ENCODE measurements at regions not wholly inside any gene's neighbourhood (a gene's known extent, or its start where the extent isn't known, plus 50 kb on each side); places are given as distances from the start of the nearest gene placed in this dataset.

GRCh38 chr18:24790347-24790746 lies 329.9 kb downstream of the HRH4 start:
- no peak for TF ChIP-seq YY1 (IDR thresholded peaks at IDR 0.05)
- TF ChIP-seq CTCF (IDR thresholded peaks at IDR 0.05; ENCODE audit: low read depth, low read length, missing input control), result no peak
- no peak for TF ChIP-seq MAX (IDR thresholded peaks at IDR 0.05)
- no peak for TF ChIP-seq SP1 (IDR thresholded peaks at IDR 0.05)
- no peak for TF ChIP-seq JUND (IDR thresholded peaks at IDR 0.05)
- TF ChIP-seq ATF3 (IDR thresholded peaks at IDR 0.05), result no peak
- no peak for TF ChIP-seq FOXA1 (IDR thresholded peaks at IDR 0.05)
- no peak for TF ChIP-seq REST (IDR thresholded peaks at IDR 0.05)
- no peak for TF ChIP-seq ZBTB33 (IDR thresholded peaks at IDR 0.05)
- no peak for TF ChIP-seq GABPA (IDR thresholded peaks at IDR 0.05 in 1 of 2, conservative IDR thresholded peaks at IDR 0.05 in 1 of 2)

Data from liver (tissue), 3 donors.